ENCODE measurements at regions not wholly inside any gene's neighbourhood (a gene's known extent, or its start where the extent isn't known, plus 50 kb on each side); places are given as distances from the start of the nearest gene placed in this dataset.

- H3K36me3 ChIP-seq (ENCODE audit: control insufficient read depth in 4 of 4, insufficient read depth in 3 of 4, low read depth in 1 of 4, low read length in 3 of 4): no peaks in the 10 kb centered on the region
- no peak overlapping the region for H3K27ac ChIP-seq (ENCODE audit: low read depth in 1 of 2, low read length in 2 of 2)
- no peak overlapping the region for H3K9ac ChIP-seq (ENCODE audit: low read depth in 1 of 2, low read length in 2 of 2)
- no peak for DNase-seq (ENCODE audit: low spot score)
- H3K27me3 ChIP-seq (ENCODE audit: control insufficient read depth in 4 of 4, insufficient read depth in 4 of 4, low read length in 3 of 4): no peaks in the 10 kb centered on the region
- H3K9me3 ChIP-seq (ENCODE audit: control insufficient read depth in 4 of 4, low read length in 3 of 4): peaks cover 0 to 3% (median 0%) of the 10 kb centered on the region in 4 donors
- H3K4me1 ChIP-seq (ENCODE audit: control insufficient read depth in 4 of 4, insufficient read depth in 4 of 4, low read length in 3 of 4): no peaks in the 10 kb centered on the region
- TF ChIP-seq YY1 (IDR thresholded peaks at IDR 0.05) (no peak), TAF1 (conservative IDR thresholded peaks at IDR 0.05) (no peak), FOXA2 (IDR thresholded peaks at IDR 0.05) (no peak), REST (IDR thresholded peaks at IDR 0.05) (no peak), GABPA (IDR thresholded peaks at IDR 0.05 in 1 of 2, conservative IDR thresholded peaks at IDR 0.05 in 1 of 2) (no peak), RAD21 (IDR thresholded peaks at IDR 0.05) (no peak), NR2F2 (IDR thresholded peaks at IDR 0.05) (no peak), JUND (IDR thresholded peaks at IDR 0.05) (no peak)
- 91% methylated on average over 4 of the region's 4 CpGs for WGBS
- no peak overlapping the region for H3K4me3 ChIP-seq (ENCODE audit: low read depth in 1 of 3, low read length in 3 of 3)
Measured at GRCh38 chr1:229822026-229822425, 196.0 kb downstream of the URB2 start.

DNA sequence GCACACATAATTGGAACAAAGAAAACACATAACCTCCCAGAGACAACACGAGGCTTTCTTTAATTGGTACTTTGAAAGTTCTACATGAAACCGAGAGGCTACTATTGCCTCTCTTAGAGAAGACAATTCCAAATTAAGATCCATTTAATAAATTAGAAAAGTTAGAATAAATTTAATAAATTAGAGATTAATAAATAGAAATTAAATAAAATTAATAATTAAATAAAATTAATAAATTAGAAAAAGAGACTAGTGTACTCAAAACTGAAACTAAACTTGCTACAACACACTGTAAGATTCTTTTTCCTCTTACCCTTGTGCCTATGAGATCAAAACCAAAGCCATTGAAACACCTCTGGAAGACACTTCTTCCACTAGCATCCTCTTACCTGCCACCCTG, 199.0 kb downstream of the URB2 start:
- Histone ChIP-seq H3K36me3 (ENCODE audit: control insufficient read depth in 4 of 4, insufficient read depth in 3 of 4, low read depth in 1 of 4, low read length in 3 of 4) (no peaks in the 10 kb centered on the region), H3K27me3 (ENCODE audit: control insufficient read depth in 4 of 4, insufficient read depth in 4 of 4, low read length in 3 of 4) (no peaks in the 10 kb centered on the region), H3K4me3 (ENCODE audit: low read depth in 1 of 3, low read length in 3 of 3) (no peak overlapping the region), H3K9me3 (ENCODE audit: control insufficient read depth in 4 of 4, low read length in 3 of 4) (no peaks in the 10 kb centered on the region), H3K9ac (ENCODE audit: low read depth in 1 of 2, low read length in 2 of 2) (no peak overlapping the region), H3K27ac (ENCODE audit: low read depth in 1 of 2, low read length in 2 of 2) (no peak overlapping the region), H3K4me1 (ENCODE audit: control insufficient read depth in 4 of 4, insufficient read depth in 4 of 4, low read length in 3 of 4) (no peaks in the 10 kb centered on the region)
- TF ChIP-seq EGR1 (IDR thresholded peaks at IDR 0.05; ENCODE audit: low read depth in 2 of 2) (no peak), FOXA2 (IDR thresholded peaks at IDR 0.05) (no peak), ATF3 (IDR thresholded peaks at IDR 0.05) (no peak), MAX (IDR thresholded peaks at IDR 0.05) (no peak), REST (IDR thresholded peaks at IDR 0.05) (no peak), JUND (IDR thresholded peaks at IDR 0.05) (no peak), TAF1 (conservative IDR thresholded peaks at IDR 0.05) (no peak), ZBTB33 (IDR thresholded peaks at IDR 0.05) (no peak), NR2F2 (IDR thresholded peaks at IDR 0.05) (no peak), FOXA1 (IDR thresholded peaks at IDR 0.05) (no peak)
- 96% methylated on average over 2 of the region's 2 CpGs for WGBS
- no peak for DNase-seq (ENCODE audit: low spot score)

All from liver (tissue), 7 donors.